ENCODE measurements at regions not wholly inside any gene's neighbourhood (a gene's known extent, or its start where the extent isn't known, plus 50 kb on each side); places are given as distances from the start of the nearest gene placed in this dataset.
"Not testable (repeated sequence)": the region's sequence is repeated elsewhere in the genome, so short reads cannot be mapped to it uniquely, and the experiment has no call there.

DNA sequence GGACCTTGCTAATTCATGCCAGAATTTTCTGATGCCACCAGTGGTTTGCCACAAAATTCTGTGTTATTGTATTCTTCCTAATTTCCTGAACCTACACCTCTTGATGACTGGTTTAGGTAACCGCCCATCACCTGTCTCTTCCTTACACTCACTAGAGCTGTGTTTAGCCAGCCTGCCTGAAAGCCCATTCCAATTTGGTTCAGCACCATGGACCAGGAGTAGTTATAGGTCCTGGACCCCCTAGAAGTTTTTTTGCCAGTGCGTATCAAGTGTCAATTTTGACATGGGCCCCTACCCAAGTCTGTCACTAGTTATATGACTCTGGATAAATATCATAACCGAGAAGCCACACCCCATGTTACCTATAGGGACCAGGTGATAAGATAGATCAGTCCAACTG, 94.0 kb upstream of the NAP1L1 start:
- no peak overlapping the region for H3K4me3 Mint-ChIP-seq (ENCODE audit: unreplicated experiment)
- H3K4me1 Mint-ChIP-seq (ENCODE audit: unreplicated experiment), result no peaks in the 10 kb centered on the region
- H3K9me3 Mint-ChIP-seq (ENCODE audit: unreplicated experiment), result no peaks in the 10 kb centered on the region
- TF ChIP-seq, protein P1, sequence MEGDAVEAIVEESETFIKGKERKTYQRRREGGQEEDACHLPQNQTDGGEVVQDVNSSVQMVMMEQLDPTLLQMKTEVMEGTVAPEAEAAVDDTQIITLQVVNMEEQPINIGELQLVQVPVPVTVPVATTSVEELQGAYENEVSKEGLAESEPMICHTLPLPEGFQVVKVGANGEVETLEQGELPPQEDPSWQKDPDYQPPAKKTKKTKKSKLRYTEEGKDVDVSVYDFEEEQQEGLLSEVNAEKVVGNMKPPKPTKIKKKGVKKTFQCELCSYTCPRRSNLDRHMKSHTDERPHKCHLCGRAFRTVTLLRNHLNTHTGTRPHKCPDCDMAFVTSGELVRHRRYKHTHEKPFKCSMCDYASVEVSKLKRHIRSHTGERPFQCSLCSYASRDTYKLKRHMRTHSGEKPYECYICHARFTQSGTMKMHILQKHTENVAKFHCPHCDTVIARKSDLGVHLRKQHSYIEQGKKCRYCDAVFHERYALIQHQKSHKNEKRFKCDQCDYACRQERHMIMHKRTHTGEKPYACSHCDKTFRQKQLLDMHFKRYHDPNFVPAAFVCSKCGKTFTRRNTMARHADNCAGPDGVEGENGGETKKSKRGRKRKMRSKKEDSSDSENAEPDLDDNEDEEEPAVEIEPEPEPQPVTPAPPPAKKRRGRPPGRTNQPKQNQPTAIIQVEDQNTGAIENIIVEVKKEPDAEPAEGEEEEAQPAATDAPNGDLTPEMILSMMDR (IDR thresholded peaks at IDR 0.05; ENCODE audit: unreplicated experiment), result no peak
- H3K27ac Mint-ChIP-seq (ENCODE audit: unreplicated experiment), result no peak overlapping the region
- H3K36me3 Mint-ChIP-seq (ENCODE audit: low read depth, unreplicated experiment), result no peaks in the 10 kb centered on the region
- no peak for DNase-seq (ENCODE audit: low spot score)
- H3K27me3 Mint-ChIP-seq (ENCODE audit: unreplicated experiment), result peaks cover 2% of the 10 kb centered on the region

DNA sequence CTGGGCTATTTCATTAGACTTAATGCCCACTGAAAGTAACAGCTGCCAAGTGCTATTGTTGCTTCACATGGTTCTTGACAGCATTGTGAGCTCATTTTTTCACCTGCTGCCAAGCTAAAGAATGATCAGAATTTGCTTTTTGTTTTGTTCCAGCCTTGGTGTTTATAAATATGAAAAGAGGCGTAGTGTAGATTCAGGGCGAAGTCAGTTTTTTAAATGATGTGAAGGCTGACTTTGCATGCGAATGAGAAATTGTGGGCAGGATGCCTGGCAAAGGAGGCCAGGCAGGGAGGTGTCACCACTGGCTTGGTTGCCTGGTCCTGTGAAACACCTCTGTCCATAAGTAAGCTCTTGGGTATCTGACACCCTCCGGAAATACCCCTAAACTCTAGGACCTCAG, 93.3 kb upstream of the NAP1L1 start:
- no peaks in the 10 kb centered on the region for H3K9me3 Mint-ChIP-seq (ENCODE audit: unreplicated experiment)

DNA sequence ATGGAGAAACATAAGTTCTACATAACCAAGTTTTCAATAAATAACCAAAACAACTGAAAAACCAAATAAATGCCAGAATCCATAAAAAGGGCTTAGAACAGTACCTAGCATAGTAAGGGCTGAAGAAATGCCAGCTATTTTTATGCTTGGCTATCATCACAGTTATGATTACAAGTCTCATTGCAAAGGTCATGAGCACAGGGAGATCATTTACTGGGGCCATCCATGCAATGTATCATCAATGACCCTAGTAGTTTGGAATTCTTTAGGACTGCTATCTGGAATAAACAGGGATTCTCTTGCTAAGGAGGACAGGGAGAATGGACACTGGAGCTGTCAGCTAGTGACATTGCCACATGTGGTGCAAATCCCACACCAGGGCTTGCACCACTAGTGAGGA, 92.5 kb upstream of the NAP1L1 start:
- Mint-ChIP-seq H3K9me3 (ENCODE audit: unreplicated experiment) (no peaks in the 10 kb centered on the region), H3K27me3 (ENCODE audit: unreplicated experiment) (peaks cover 2% of the 10 kb centered on the region), H3K27ac (ENCODE audit: unreplicated experiment) (no peak overlapping the region), H3K4me1 (ENCODE audit: unreplicated experiment) (no peaks in the 10 kb centered on the region), H3K4me3 (ENCODE audit: unreplicated experiment) (no peak overlapping the region), H3K36me3 (ENCODE audit: low read depth, unreplicated experiment) (no peaks in the 10 kb centered on the region)
- DNase-seq (ENCODE audit: low spot score), result no peak
- TF ChIP-seq, protein P1 (IDR thresholded peaks at IDR 0.05; ENCODE audit: unreplicated experiment), result no peak

More for the DNA sequence above, 93.3 kb upstream of the NAP1L1 start:
- Mint-ChIP-seq H3K27me3 (ENCODE audit: unreplicated experiment) (peaks cover 2% of the 10 kb centered on the region), H3K4me1 (ENCODE audit: unreplicated experiment) (no peaks in the 10 kb centered on the region), H3K4me3 (ENCODE audit: unreplicated experiment) (no peak overlapping the region), H3K36me3 (ENCODE audit: low read depth, unreplicated experiment) (no peaks in the 10 kb centered on the region), H3K27ac (ENCODE audit: unreplicated experiment) (no peak overlapping the region)
- TF ChIP-seq, protein P1 (IDR thresholded peaks at IDR 0.05; ENCODE audit: unreplicated experiment), result no peak
- no peak for DNase-seq (ENCODE audit: low spot score)

DNA sequence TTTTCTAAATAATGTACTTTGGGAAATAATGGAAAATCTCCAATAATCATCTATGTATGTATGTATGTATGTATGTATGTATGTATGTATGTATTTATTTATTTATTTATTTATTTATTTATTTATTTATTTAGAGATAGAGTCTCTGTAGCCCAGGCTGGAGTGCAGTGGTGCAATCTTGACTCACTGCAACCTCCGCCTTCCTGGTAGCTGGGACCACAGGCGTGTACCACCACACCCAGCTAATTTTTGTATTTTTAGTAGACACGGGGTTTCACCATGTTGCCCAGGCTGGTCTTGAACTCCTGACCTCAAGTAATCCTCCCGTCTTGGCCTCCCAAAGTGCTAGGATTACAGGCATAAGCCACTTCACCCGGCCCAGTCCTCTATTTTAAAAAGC, 91.5 kb upstream of the NAP1L1 start:
- H3K4me3 Mint-ChIP-seq (ENCODE audit: unreplicated experiment); H3K27me3 Mint-ChIP-seq (ENCODE audit: unreplicated experiment); H3K36me3 Mint-ChIP-seq (ENCODE audit: low read depth, unreplicated experiment); H3K4me1 Mint-ChIP-seq (ENCODE audit: unreplicated experiment); H3K27ac Mint-ChIP-seq (ENCODE audit: unreplicated experiment); H3K9me3 Mint-ChIP-seq (ENCODE audit: unreplicated experiment); DNase-seq (ENCODE audit: low spot score): not testable (repeated sequence)

DNA sequence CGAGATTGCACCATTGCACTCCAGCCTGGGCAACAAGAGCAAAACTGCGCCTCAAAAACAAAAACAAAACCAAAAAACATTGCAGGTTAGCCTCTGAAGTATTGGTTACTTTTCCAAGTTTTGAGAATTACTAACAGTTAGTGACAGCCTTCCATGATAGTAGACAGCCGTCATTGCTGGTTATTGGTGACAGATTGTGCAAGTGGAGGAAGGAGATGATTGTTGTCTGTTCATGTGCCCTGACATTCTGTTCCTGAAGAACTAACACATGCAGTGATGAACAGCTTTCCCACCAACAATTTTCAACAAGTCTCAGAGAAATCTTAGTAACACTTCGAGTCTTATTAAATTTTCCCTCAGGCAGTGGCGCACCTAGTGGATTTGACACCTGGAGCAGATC, 89.3 kb upstream of the NAP1L1 start:
- no peak overlapping the region for H3K27ac Mint-ChIP-seq (ENCODE audit: unreplicated experiment)
- no peaks in the 10 kb centered on the region for H3K27me3 Mint-ChIP-seq (ENCODE audit: unreplicated experiment)
- no peaks in the 10 kb centered on the region for H3K9me3 Mint-ChIP-seq (ENCODE audit: unreplicated experiment)
- H3K36me3 Mint-ChIP-seq (ENCODE audit: low read depth, unreplicated experiment), result no peaks in the 10 kb centered on the region
- no peak overlapping the region for H3K4me3 Mint-ChIP-seq (ENCODE audit: unreplicated experiment)
- no peak for DNase-seq (ENCODE audit: low spot score)
- peaks cover 3% of the 10 kb centered on the region for H3K4me1 Mint-ChIP-seq (ENCODE audit: unreplicated experiment)
- TF ChIP-seq, protein P1 (IDR thresholded peaks at IDR 0.05; ENCODE audit: unreplicated experiment), result no peak
